ENCODE measurements at regions not wholly inside any gene's neighbourhood (a gene's known extent, or its start where the extent isn't known, plus 50 kb on each side); places are given as distances from the start of the nearest gene placed in this dataset.

GRCh38 chr5:108655750-108656450 is 91.8 kb upstream of the FER start:
- intact Hi-C loops (cut with DNase I) = no loop called here

GRCh38 chr5:108654051-108654450 is 93.6 kb upstream of the FER start:
- Histone ChIP-seq H3K9me3 (no peaks in the 10 kb centered on the region), H3K4me3 (no peak overlapping the region), H3K27me3 (no peaks in the 10 kb centered on the region), H3K27ac (no peak overlapping the region), H3K36me3 (no peaks in the 10 kb centered on the region), H3K4me1 (no peaks in the 10 kb centered on the region)
- no peak for ATAC-seq
- TF ChIP-seq, protein P1, sequence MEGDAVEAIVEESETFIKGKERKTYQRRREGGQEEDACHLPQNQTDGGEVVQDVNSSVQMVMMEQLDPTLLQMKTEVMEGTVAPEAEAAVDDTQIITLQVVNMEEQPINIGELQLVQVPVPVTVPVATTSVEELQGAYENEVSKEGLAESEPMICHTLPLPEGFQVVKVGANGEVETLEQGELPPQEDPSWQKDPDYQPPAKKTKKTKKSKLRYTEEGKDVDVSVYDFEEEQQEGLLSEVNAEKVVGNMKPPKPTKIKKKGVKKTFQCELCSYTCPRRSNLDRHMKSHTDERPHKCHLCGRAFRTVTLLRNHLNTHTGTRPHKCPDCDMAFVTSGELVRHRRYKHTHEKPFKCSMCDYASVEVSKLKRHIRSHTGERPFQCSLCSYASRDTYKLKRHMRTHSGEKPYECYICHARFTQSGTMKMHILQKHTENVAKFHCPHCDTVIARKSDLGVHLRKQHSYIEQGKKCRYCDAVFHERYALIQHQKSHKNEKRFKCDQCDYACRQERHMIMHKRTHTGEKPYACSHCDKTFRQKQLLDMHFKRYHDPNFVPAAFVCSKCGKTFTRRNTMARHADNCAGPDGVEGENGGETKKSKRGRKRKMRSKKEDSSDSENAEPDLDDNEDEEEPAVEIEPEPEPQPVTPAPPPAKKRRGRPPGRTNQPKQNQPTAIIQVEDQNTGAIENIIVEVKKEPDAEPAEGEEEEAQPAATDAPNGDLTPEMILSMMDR (IDR thresholded peaks at IDR 0.05) = no peak
- no peak for DNase-seq
- intact Hi-C loops (cut with DNase I) = no loop called here

More at GRCh38 chr5:108655750-108656450, 91.8 kb upstream of the FER start:
- no peak for DNase-seq
- peak; percentile 58 for ATAC-seq
- H3K27me3 ChIP-seq = no peaks in the 10 kb centered on the region
- H3K27ac ChIP-seq = no peak overlapping the region
- TF ChIP-seq, protein P1 (IDR thresholded peaks at IDR 0.05) = no peak
- H3K9me3 ChIP-seq = no peaks in the 10 kb centered on the region
- no peaks in the 10 kb centered on the region for H3K4me1 ChIP-seq
- no peak overlapping the region for H3K4me3 ChIP-seq
- no peaks in the 10 kb centered on the region for H3K36me3 ChIP-seq

- intact Hi-C loops (cut with DNase I) = no loop called here
- H3K9me3 ChIP-seq = no peaks in the 10 kb centered on the region
- H3K36me3 ChIP-seq = no peaks in the 10 kb centered on the region
- H3K4me1 ChIP-seq = no peaks in the 10 kb centered on the region
- TF ChIP-seq, protein P1 (IDR thresholded peaks at IDR 0.05) = no peak
- no peak overlapping the region for H3K27ac ChIP-seq
- ATAC-seq (no peak), DNase-seq (no peak)
- no peaks in the 10 kb centered on the region for H3K27me3 ChIP-seq
- no peak overlapping the region for H3K4me3 ChIP-seq
These were observed 94.5 kb upstream of the FER start for GRCh38 chr5:108653201-108653600.

DNA sequence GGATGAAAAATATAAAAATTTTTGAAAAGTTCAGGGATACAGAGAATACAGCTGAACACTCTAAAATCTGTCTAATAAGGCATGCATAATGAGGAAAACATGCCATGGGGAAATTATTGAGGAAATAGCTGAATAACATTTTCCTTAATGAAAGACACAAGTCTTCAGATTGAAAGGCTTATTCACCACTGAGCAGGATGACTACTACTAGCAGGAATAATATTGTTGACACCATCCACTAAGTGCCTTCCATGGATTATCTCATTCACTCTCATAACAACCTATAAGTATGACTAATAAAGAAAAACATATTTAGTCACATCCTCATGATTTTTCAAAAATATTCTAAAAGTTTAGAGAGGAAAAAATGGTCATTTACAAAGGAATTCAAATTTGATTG is 96.7 kb upstream of the FER start:
- Histone ChIP-seq H3K27ac (no peak overlapping the region), H3K36me3 (no peaks in the 10 kb centered on the region), H3K4me3 (no peak overlapping the region), H3K27me3 (no peaks in the 10 kb centered on the region), H3K4me1 (no peaks in the 10 kb centered on the region), H3K9me3 (no peaks in the 10 kb centered on the region)
- TF ChIP-seq, protein P1 (IDR thresholded peaks at IDR 0.05) = no peak
- DNase-seq (no peak), ATAC-seq (no peak)
- intact Hi-C loops (cut with DNase I) = no loop called here

DNA sequence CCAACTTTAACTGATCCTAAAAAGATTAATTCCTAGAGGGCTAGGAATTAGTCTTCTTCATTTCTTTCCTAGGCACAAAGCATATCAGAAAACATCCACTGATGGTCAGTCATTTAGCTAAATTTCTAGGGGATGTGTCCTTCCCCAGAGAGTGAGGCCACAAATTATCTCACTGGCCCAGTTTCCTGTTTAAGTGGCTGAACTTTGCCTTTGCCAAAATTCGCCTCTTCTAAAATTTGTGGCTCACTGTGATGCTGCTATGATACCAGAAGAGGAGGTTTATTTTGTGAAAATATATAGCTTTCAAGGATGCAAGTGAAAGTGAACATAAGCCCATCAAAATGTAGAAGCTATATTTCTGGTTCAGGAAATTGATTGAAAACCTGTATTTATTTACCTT is 98.1 kb upstream of the FER start:
- ATAC-seq (no peak), DNase-seq (no peak)

More for the DNA sequence above, 98.1 kb upstream of the FER start:
- Histone ChIP-seq H3K9me3 (no peaks in the 10 kb centered on the region), H3K27ac (no peak overlapping the region), H3K27me3 (no peaks in the 10 kb centered on the region), H3K4me1 (no peaks in the 10 kb centered on the region), H3K4me3 (no peak overlapping the region), H3K36me3 (no peaks in the 10 kb centered on the region)
- TF ChIP-seq, protein P1 (IDR thresholded peaks at IDR 0.05) = no peak
- intact Hi-C loops (cut with DNase I) = no loop called here

All from upper lobe of right lung (tissue), 1 donor.